Endothelial cell (in vitro differentiated cells): ENCODE measurements at regions not wholly inside any gene's neighbourhood (a gene's known extent, or its start where the extent isn't known, plus 50 kb on each side); places are given as distances from the start of the nearest gene placed in this dataset.

Source experiments
- DNase-seq: peaks from one replicate; pipeline ENCODE4 v3.0.0; 2021; ENCODE audit warnings: low spot score
- H3K27ac Mint-ChIP-seq: one replicate; pipeline ENCODE4 v1.8.0; 2021; ENCODE audit warnings: mixed read lengths, inconsistent platforms; ENCODE audit not compliant: unreplicated experiment
- H3K27me3 Mint-ChIP-seq: one replicate; pipeline ENCODE4 v1.8.0; 2021; ENCODE audit warnings: mild to moderate bottlenecking, moderate library complexity, mixed read lengths, inconsistent platforms; ENCODE audit not compliant: unreplicated experiment
- H3K36me3 Mint-ChIP-seq: one replicate; pipeline ENCODE4 v1.8.0; 2021; ENCODE audit warnings: mild to moderate bottlenecking, low read depth, mixed read lengths, inconsistent platforms; ENCODE audit not compliant: unreplicated experiment
- H3K4me1 Mint-ChIP-seq: one replicate; pipeline ENCODE4 v1.8.0; 2021; ENCODE audit warnings: mild to moderate bottlenecking, mixed read lengths, inconsistent platforms; ENCODE audit not compliant: unreplicated experiment
- H3K4me3 Mint-ChIP-seq: one replicate; pipeline ENCODE4 v1.8.0; 2021; ENCODE audit warnings: mild to moderate bottlenecking, mixed read lengths, inconsistent platforms; ENCODE audit not compliant: unreplicated experiment
- H3K9me3 Mint-ChIP-seq: one replicate; pipeline ENCODE4 v1.8.0; 2021; ENCODE audit warnings: mixed read lengths, inconsistent platforms; ENCODE audit not compliant: unreplicated experiment
- TF ChIP-seq, protein P1 (sequence below): fragments of 200-600 bp; sonication (generic); IDR thresholded peaks from one replicate; pipeline ENCODE4 v1.5.0; 2021; ENCODE audit warnings: antibody characterized with exemption; ENCODE audit not compliant: unreplicated experiment

DNA sequence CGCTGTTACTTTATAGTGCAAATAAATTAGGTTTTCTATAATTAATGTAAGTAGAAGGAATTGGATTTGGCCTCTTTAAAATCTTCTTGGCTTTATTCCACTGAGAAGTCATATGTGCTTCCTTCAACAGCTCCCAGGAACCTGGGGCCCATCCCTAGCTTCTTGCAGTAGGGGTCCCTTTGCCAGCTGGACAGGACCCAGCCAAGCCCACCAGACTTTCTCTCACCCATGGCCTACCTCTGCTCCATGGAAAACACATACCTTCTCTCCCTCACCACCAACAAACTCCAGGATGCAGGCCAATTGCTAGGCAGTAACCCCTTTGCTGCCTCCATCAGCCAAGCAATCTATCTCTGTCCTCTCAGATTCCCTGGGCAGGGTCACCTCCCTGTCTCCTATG, 84.0 kb downstream of the RSL24D1 start:
- Mint-ChIP-seq H3K4me3 (no peak overlapping the region), H3K4me1 (no peaks in the 10 kb centered on the region), H3K27ac (no peak overlapping the region), H3K9me3 (peaks cover 9% of the 10 kb centered on the region), H3K27me3 (peaks cover 1% of the 10 kb centered on the region), H3K36me3 (no peaks in the 10 kb centered on the region)
- DNase-seq: no peak
- TF ChIP-seq, protein P1, sequence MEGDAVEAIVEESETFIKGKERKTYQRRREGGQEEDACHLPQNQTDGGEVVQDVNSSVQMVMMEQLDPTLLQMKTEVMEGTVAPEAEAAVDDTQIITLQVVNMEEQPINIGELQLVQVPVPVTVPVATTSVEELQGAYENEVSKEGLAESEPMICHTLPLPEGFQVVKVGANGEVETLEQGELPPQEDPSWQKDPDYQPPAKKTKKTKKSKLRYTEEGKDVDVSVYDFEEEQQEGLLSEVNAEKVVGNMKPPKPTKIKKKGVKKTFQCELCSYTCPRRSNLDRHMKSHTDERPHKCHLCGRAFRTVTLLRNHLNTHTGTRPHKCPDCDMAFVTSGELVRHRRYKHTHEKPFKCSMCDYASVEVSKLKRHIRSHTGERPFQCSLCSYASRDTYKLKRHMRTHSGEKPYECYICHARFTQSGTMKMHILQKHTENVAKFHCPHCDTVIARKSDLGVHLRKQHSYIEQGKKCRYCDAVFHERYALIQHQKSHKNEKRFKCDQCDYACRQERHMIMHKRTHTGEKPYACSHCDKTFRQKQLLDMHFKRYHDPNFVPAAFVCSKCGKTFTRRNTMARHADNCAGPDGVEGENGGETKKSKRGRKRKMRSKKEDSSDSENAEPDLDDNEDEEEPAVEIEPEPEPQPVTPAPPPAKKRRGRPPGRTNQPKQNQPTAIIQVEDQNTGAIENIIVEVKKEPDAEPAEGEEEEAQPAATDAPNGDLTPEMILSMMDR: no peak

- H3K27me3 Mint-ChIP-seq: peaks cover 1% of the 10 kb centered on the region
- no peaks in the 10 kb centered on the region for H3K9me3 Mint-ChIP-seq
- no peak for DNase-seq
- TF ChIP-seq, protein P1: no peak
- no peak overlapping the region for H3K4me3 Mint-ChIP-seq
- H3K36me3 Mint-ChIP-seq: no peaks in the 10 kb centered on the region
- no peaks in the 10 kb centered on the region for H3K4me1 Mint-ChIP-seq
- no peak overlapping the region for H3K27ac Mint-ChIP-seq
Observed at GRCh38 chr15:55110446-55110845, 86.3 kb downstream of the RSL24D1 start.

DNA sequence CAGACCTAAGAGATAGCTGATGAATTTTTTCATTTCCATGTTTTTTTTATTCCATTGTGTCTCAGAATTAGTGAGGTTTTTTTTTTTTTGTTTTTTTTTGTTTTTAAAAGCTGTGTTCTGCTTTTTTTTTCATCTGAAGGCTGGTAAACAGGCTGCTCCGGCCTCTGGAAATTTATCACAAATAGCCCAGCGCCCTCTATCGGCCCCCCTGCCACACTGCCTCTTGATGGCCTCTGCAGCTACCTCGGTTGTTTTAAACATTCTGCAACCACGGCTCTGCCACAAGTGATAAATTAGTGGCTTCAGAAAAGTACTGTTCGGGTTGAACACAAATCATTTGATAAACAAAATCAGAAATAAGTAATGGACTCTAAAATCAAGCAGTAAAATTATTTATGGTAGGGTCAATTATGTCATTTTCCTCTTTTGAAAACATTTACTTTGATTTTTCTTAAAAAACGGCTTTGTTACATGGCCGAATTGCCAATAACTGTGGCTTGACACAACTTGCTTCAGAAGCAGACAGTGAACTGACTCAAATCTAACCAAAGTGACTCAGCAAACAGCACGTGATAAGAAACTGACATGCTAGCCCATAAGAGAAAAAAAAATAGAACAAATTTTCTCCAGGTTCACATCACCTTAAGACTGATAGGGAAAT, 87.8 kb downstream of the RSL24D1 start:
- TF ChIP-seq, protein P1: peak; percentile 64
- peak; percentile 65 for DNase-seq
- Mint-ChIP-seq H3K36me3 (no peaks in the 10 kb centered on the region), H3K27ac (no peak overlapping the region), H3K4me3 (no peak overlapping the region), H3K9me3 (no peaks in the 10 kb centered on the region), H3K4me1 (no peaks in the 10 kb centered on the region), H3K27me3 (no peaks in the 10 kb centered on the region)

GRCh38 chr15:55108448-55108847, 88.3 kb downstream of the RSL24D1 start:
- no peaks in the 10 kb centered on the region for H3K36me3 Mint-ChIP-seq
- TF ChIP-seq, protein P1: no peak
- H3K4me3 Mint-ChIP-seq: no peak overlapping the region
- no peak overlapping the region for H3K27ac Mint-ChIP-seq
- no peaks in the 10 kb centered on the region for H3K9me3 Mint-ChIP-seq
- no peak for DNase-seq
- H3K27me3 Mint-ChIP-seq: no peaks in the 10 kb centered on the region
- no peaks in the 10 kb centered on the region for H3K4me1 Mint-ChIP-seq

GRCh38 chr15:55106155-55106554, 90.6 kb downstream of the RSL24D1 start:
- no peaks in the 10 kb centered on the region for H3K36me3 Mint-ChIP-seq
- H3K4me1 Mint-ChIP-seq: no peaks in the 10 kb centered on the region
- no peak overlapping the region for H3K27ac Mint-ChIP-seq
- H3K9me3 Mint-ChIP-seq: peaks cover 7% of the 10 kb centered on the region
- DNase-seq: no peak
- H3K4me3 Mint-ChIP-seq: no peak overlapping the region
- H3K27me3 Mint-ChIP-seq: no peaks in the 10 kb centered on the region
- TF ChIP-seq, protein P1: no peak
